Neural cell (in vitro differentiated cells): ENCODE measurements at regions not wholly inside any gene's neighbourhood (a gene's known extent, or its start where the extent isn't known, plus 50 kb on each side); places are given as distances from the start of the nearest gene placed in this dataset.

ENCODE experiments used
- H2AFZ ChIP-seq: fragments of 200-600, 300-800 bp; sonication (generic), shearing (Covaris generic); 2 replicates; pipeline ENCODE4 v1.6.0; 2014; ENCODE audit warnings: low read depth, mild to moderate bottlenecking, antibody characterized with exemption, low read length, moderate library complexity
- H3F3A ChIP-seq: fragments of 200-600 bp; shearing (Covaris generic); 2 replicates; pipeline ENCODE4 v1.6.1; 2016; ENCODE audit warnings: mild to moderate bottlenecking, moderate library complexity, mixed read lengths, antibody characterized with exemption, low read length; ENCODE audit not compliant: insufficient read depth, poor library complexity, severe bottlenecking
- H3K27ac ChIP-seq: fragments of 200-600, 300-800 bp; sonication (generic), shearing (Covaris generic); 2 replicates; pipeline ENCODE4 v1.5.1; 2014; ENCODE audit warnings: mild to moderate bottlenecking, low read length, moderate library complexity
- H3K27me3 ChIP-seq: fragments of 300-800, 200-600 bp; sonication (generic), shearing (Covaris generic); 2 replicates; pipeline ENCODE4 v1.6.0; 2014; ENCODE audit warnings: mild to moderate bottlenecking, low read depth, low read length, moderate library complexity; ENCODE audit not compliant: insufficient read depth
- H3K36me3 ChIP-seq: fragments of 300-800, 200-600 bp; sonication (generic), shearing (Covaris generic); 2 replicates; pipeline ENCODE4 v1.5.1; 2014; ENCODE audit warnings: mild to moderate bottlenecking, antibody characterized with exemption, low read length, moderate library complexity; ENCODE audit not compliant: insufficient read depth
- H3K4me2 ChIP-seq: fragments of 300-800, 200-600 bp; sonication (generic), shearing (Covaris generic); 2 replicates; pipeline ENCODE4 v1.6.0; 2014; ENCODE audit warnings: mild to moderate bottlenecking, low read length
- H3K4me3 ChIP-seq: fragments of 300-800, 200-600 bp; sonication (generic), shearing (Covaris generic); 2 replicates; pipeline ENCODE4 v1.5.1; 2014; ENCODE audit warnings: mild to moderate bottlenecking, low read length, moderate library complexity
- H3K79me2 ChIP-seq: fragments of 200-600 bp; shearing (Covaris generic); replicated peaks from 2 replicates; pipeline ENCODE4 v1.6.0; 2014; ENCODE audit warnings: mild to moderate bottlenecking, low read length, moderate library complexity; ENCODE audit not compliant: insufficient read depth
- H3K9ac ChIP-seq: fragments of 300-800, 200-600 bp; sonication (generic), shearing (Covaris generic); 2 replicates; pipeline ENCODE4 v1.6.1; 2016; ENCODE audit warnings: mild to moderate bottlenecking, low read length, mixed read lengths
- H3K9me2 ChIP-seq: fragments of 200-600 bp; shearing (Covaris generic); 2 replicates; pipeline ENCODE4 v1.6.1; 2016; ENCODE audit warnings: mild to moderate bottlenecking, low read length, mixed read lengths; ENCODE audit not compliant: insufficient read depth
- H3K9me3 ChIP-seq: fragments of 200-600, 300-800 bp; sonication (generic), shearing (Covaris generic); 2 replicates; pipeline ENCODE4 v1.6.1; 2016; ENCODE audit warnings: mild to moderate bottlenecking, mixed run types, low read length, moderate library complexity, mixed read lengths
- H4K20me1 ChIP-seq: fragments of 200-600 bp; shearing (Covaris generic); 2 replicates; pipeline ENCODE4 v1.6.1; 2016; ENCODE audit warnings: mild to moderate bottlenecking, mixed run types; ENCODE audit not compliant: insufficient read depth
- EP300 ChIP-seq: fragments of 450-650 bp; conservative IDR thresholded peaks from 2 replicates; pipeline ENCODE4 v1.6.1; 2014; ENCODE audit warnings: antibody characterized with exemption, mild to moderate bottlenecking, moderate library complexity; ENCODE audit not compliant: poor library complexity, severe bottlenecking
- EZH2 ChIP-seq: fragments of 200-600, 300-800 bp; shearing (Covaris generic), sonication (generic); IDR thresholded peaks from 2 replicates; pipeline ENCODE4 v1.6.1; 2014; ENCODE audit warnings: antibody characterized with exemption, low read length, borderline replicate concordance, mild to moderate bottlenecking; ENCODE audit not compliant: insufficient read depth, poor library complexity, severe bottlenecking
- MXI1 ChIP-seq: fragments of 450-650 bp; conservative IDR thresholded peaks from 2 replicates; pipeline ENCODE4 v1.6.1; 2014; ENCODE audit warnings: antibody characterized with exemption, mild to moderate bottlenecking; ENCODE audit not compliant: poor library complexity, severe bottlenecking
- POLR2AphosphoS5 ChIP-seq: IDR thresholded peaks from 2 replicates; pipeline ENCODE4 v1.6.1; 2012
- RAD21 ChIP-seq: fragments of 450-650 bp; conservative IDR thresholded peaks from 2 replicates; pipeline ENCODE4 v1.6.1; 2014; ENCODE audit warnings: antibody characterized with exemption, mild to moderate bottlenecking, moderate library complexity
- SMC3 ChIP-seq: fragments of 450-650 bp; conservative IDR thresholded peaks from 2 replicates; pipeline ENCODE4 v1.6.1; 2014; ENCODE audit warnings: antibody characterized with exemption, mild to moderate bottlenecking, moderate library complexity; ENCODE audit not compliant: poor library complexity
- TF ChIP-seq, protein P1 (sequence below): fragments of 450-650 bp; IDR thresholded peaks from 2 replicates; pipeline ENCODE4 v1.5.1; 2014; ENCODE audit warnings: antibody characterized with exemption, mild to moderate bottlenecking, moderate library complexity; ENCODE audit not compliant: poor library complexity, severe bottlenecking
- TF ChIP-seq, protein P2 (sequence below): IDR thresholded peaks from 2 replicates; pipeline ENCODE4 v1.6.1; 2012; ENCODE audit warnings: borderline replicate concordance

DNA sequence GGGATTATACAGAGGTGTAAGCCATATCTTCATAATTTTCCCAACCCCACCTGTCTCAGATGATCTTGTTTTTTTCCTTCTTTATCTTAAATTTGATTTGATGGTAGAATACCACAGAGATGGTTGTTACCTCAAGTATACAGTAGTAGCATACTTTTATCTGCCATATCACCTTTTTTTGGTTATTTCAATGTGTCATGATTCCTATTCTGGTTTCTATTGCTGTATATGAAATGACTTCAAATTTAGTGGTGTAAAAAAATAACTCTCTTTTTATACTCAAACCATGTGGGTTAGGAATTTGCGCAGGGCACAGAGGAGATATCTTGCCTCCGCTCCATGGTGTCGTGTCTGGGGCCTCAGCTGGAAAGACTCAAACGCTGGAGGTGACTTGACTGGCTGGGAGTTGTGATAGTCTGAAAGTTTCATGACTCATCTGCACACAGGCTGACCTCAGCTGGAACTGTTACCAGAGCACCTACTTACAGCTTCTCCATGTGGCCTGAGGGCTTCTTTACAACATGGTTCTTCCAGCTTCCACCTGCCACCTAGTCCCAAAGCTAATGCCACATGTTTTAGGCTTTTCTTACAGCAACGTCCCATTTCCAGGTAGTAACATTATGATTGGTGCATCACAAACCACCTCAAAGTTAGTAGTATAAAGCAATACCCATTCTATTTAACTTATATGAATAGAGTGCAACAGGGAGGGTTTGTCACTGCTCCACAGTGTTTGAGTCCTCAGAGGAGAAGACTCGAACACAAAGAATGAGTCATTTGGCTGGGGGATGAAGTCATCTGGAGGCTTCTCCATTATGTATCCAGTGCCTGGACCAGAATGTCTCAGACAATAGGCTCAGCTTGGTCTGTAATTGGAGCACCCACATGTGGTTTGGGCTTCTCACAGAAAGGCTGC, 82.3 kb upstream of the XPO1 start:
- no peaks in the 10 kb centered on the region for H3F3A ChIP-seq
- H4K20me1 ChIP-seq, result no peaks in the 10 kb centered on the region
- no peaks in the 10 kb centered on the region for H3K9me3 ChIP-seq
- H3K4me2 ChIP-seq, result no peak overlapping the region
- no peaks in the 10 kb centered on the region for H3K27me3 ChIP-seq
- H2AFZ ChIP-seq, result no peak overlapping the region
- no peaks in the 10 kb centered on the region for H3K9me2 ChIP-seq
- no peak overlapping the region for H3K9ac ChIP-seq
- TF ChIP-seq SMC3 (no peak), RAD21 (no peak), POLR2AphosphoS5 (no peak), EP300 (no peak)
- TF ChIP-seq, protein P1, sequence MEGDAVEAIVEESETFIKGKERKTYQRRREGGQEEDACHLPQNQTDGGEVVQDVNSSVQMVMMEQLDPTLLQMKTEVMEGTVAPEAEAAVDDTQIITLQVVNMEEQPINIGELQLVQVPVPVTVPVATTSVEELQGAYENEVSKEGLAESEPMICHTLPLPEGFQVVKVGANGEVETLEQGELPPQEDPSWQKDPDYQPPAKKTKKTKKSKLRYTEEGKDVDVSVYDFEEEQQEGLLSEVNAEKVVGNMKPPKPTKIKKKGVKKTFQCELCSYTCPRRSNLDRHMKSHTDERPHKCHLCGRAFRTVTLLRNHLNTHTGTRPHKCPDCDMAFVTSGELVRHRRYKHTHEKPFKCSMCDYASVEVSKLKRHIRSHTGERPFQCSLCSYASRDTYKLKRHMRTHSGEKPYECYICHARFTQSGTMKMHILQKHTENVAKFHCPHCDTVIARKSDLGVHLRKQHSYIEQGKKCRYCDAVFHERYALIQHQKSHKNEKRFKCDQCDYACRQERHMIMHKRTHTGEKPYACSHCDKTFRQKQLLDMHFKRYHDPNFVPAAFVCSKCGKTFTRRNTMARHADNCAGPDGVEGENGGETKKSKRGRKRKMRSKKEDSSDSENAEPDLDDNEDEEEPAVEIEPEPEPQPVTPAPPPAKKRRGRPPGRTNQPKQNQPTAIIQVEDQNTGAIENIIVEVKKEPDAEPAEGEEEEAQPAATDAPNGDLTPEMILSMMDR, result no peak
- no peak overlapping the region for H3K27ac ChIP-seq
- no peak overlapping the region for H3K4me3 ChIP-seq
- H3K36me3 ChIP-seq, result no peaks in the 10 kb centered on the region
- H3K79me2 ChIP-seq, result no peaks in the 10 kb centered on the region

DNA sequence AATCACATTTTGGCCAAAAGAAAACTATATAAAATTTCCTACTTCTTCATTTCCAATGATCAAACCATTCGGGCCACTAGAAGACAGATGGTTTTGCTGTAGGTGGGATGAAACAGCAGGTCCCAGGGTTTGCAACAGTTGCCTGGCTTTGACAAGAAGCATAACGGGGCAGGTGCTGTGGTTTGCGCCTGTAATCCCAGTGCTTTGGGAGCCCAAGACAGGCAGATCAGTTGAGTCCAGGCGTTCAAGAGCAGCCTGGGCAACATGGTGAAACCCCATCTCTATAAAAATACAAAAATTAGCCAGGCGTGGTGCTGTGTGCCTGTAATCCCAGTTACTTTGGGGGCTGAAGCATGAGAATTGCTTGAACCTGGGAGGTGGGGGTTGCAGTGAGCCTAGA, 81.4 kb upstream of the XPO1 start:
- no peak overlapping the region for H2AFZ ChIP-seq
- H3K79me2 ChIP-seq, result no peaks in the 10 kb centered on the region
- no peaks in the 10 kb centered on the region for H4K20me1 ChIP-seq

DNA sequence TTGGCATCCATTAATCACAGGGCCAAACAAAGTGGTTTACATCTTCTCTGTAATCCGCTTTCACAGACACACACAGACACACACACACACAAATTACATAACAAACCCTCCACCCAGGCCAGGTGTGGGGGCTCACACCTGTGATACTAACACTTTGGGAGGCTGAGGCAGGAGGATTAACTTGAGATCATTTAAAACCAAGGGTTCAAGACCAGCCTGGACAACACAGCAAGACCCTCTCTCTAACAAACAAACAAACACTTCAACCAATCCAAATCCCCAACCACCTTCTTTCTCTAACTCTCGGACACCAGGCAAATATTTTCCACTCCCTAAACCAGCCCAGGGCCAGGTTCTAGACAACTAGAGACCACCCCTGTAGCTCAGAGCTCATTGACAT, 79.5 kb upstream of the XPO1 start:
- H3K27me3 ChIP-seq, result no peaks in the 10 kb centered on the region
- no peak for TF ChIP-seq EP300
- TF ChIP-seq, protein P2, sequence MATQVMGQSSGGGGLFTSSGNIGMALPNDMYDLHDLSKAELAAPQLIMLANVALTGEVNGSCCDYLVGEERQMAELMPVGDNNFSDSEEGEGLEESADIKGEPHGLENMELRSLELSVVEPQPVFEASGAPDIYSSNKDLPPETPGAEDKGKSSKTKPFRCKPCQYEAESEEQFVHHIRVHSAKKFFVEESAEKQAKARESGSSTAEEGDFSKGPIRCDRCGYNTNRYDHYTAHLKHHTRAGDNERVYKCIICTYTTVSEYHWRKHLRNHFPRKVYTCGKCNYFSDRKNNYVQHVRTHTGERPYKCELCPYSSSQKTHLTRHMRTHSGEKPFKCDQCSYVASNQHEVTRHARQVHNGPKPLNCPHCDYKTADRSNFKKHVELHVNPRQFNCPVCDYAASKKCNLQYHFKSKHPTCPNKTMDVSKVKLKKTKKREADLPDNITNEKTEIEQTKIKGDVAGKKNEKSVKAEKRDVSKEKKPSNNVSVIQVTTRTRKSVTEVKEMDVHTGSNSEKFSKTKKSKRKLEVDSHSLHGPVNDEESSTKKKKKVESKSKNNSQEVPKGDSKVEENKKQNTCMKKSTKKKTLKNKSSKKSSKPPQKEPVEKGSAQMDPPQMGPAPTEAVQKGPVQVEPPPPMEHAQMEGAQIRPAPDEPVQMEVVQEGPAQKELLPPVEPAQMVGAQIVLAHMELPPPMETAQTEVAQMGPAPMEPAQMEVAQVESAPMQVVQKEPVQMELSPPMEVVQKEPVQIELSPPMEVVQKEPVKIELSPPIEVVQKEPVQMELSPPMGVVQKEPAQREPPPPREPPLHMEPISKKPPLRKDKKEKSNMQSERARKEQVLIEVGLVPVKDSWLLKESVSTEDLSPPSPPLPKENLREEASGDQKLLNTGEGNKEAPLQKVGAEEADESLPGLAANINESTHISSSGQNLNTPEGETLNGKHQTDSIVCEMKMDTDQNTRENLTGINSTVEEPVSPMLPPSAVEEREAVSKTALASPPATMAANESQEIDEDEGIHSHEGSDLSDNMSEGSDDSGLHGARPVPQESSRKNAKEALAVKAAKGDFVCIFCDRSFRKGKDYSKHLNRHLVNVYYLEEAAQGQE, result no peak
- TF ChIP-seq, protein P1, result no peak
- TF ChIP-seq MXI1, result no peak
- TF ChIP-seq EZH2, result no peak
- no peak for TF ChIP-seq SMC3
- no peak for TF ChIP-seq POLR2AphosphoS5
- H3K27ac ChIP-seq, result no peak overlapping the region
- no peak overlapping the region for H3K9ac ChIP-seq
- no peaks in the 10 kb centered on the region for H4K20me1 ChIP-seq
- no peak overlapping the region for H3K4me3 ChIP-seq
- no peaks in the 10 kb centered on the region for H3K9me3 ChIP-seq
- H3K36me3 ChIP-seq, result no peaks in the 10 kb centered on the region
- H3K4me2 ChIP-seq, result no peak overlapping the region
- H3F3A ChIP-seq, result no peaks in the 10 kb centered on the region
- H3K79me2 ChIP-seq, result no peaks in the 10 kb centered on the region
- no peaks in the 10 kb centered on the region for H3K9me2 ChIP-seq
- no peak overlapping the region for H2AFZ ChIP-seq

More for the DNA sequence above, 81.4 kb upstream of the XPO1 start:
- no peaks in the 10 kb centered on the region for H3K27me3 ChIP-seq
- H3K27ac ChIP-seq, result no peak overlapping the region
- H3K36me3 ChIP-seq, result no peaks in the 10 kb centered on the region
- no peaks in the 10 kb centered on the region for H3K9me3 ChIP-seq
- H3K4me3 ChIP-seq, result no peak overlapping the region
- no peaks in the 10 kb centered on the region for H3F3A ChIP-seq
- H3K9ac ChIP-seq, result no peak overlapping the region
- no peaks in the 10 kb centered on the region for H3K9me2 ChIP-seq
- TF ChIP-seq EZH2, result no peak
- no peak for TF ChIP-seq RAD21
- TF ChIP-seq POLR2AphosphoS5, result no peak
- no peak for TF ChIP-seq EP300
- no peak for TF ChIP-seq SMC3
- H3K4me2 ChIP-seq, result no peak overlapping the region
